ENCODE measurements at regions not wholly inside any gene's neighbourhood (a gene's known extent, or its start where the extent isn't known, plus 50 kb on each side); places are given as distances from the start of the nearest gene placed in this dataset.

GRCh38 chr10:63767138-63767801 lies 246.1 kb downstream of the REEP3 start:
- TF ChIP-seq CTCF (IDR thresholded peaks at IDR 0.05; ENCODE audit: borderline replicate concordance, control extremely low read depth, extremely low read depth, insufficient read depth, missing control alignments): peak; percentile 18
- in situ Hi-C loops (cut with MboI; ENCODE audit: low sequenced_read_pairs, unreplicated experiment): no loop called here
- no peak for DNase-seq (ENCODE audit: low spot score)

DNA sequence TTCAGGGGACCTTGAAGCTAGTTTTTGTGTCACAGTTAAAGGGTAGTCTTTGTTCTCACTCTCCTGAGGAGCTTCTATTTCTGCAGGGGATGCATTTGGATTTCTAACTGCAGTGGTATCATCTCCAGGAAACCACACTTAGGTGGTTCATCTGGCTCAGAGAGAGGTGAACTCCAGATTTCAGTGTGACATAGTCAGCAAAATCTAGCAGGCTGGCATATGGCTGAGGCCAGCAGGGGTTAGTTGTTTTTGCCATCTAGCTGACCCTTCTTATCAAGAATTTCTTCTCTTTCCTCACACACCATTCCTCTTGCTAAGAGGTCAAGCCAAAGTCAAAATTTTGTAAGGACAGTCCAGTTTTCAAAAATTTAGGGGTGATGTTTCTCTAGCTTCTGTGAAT lies 248.2 kb downstream of the REEP3 start:
- in situ Hi-C loops (cut with MboI; ENCODE audit: low sequenced_read_pairs, unreplicated experiment): no loop called here
- no peak for TF ChIP-seq CTCF (IDR thresholded peaks at IDR 0.05; ENCODE audit: borderline replicate concordance, control extremely low read depth, extremely low read depth, insufficient read depth, missing control alignments)
- no peak for DNase-seq (ENCODE audit: low spot score)

GRCh38 chr10:63770523-63770922 lies 249.3 kb downstream of the REEP3 start:
- no peak for TF ChIP-seq CTCF (IDR thresholded peaks at IDR 0.05; ENCODE audit: borderline replicate concordance, control extremely low read depth, extremely low read depth, insufficient read depth, missing control alignments)
- in situ Hi-C loops (cut with MboI; ENCODE audit: low sequenced_read_pairs, unreplicated experiment): no loop called here

DNA sequence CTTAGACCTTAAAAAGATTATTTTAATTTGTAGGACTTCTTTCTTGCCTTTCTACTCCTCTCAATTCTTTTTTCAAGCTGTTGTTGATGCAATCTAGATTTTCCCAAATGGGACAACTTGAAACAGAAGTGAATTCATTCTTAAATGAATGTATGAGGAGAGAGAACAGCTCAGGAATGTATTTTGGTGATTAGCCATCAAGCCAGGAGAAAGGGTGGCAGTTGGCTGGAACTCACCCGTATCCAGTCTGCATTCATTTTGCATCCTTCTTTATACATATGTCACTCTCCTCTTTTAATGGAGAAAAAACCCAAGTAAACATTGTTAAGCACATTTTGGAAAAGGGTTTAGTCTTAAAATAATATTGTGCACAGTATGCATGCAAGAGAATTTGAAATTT lies 251.3 kb downstream of the REEP3 start:
- no peak for DNase-seq (ENCODE audit: low spot score)
- no peak for TF ChIP-seq CTCF (IDR thresholded peaks at IDR 0.05; ENCODE audit: borderline replicate concordance, control extremely low read depth, extremely low read depth, insufficient read depth, missing control alignments)
- in situ Hi-C loops (cut with MboI; ENCODE audit: low sequenced_read_pairs, unreplicated experiment): no loop called here

More at GRCh38 chr10:63770523-63770922, 249.3 kb downstream of the REEP3 start:
- DNase-seq (ENCODE audit: low spot score): no peak

DNA sequence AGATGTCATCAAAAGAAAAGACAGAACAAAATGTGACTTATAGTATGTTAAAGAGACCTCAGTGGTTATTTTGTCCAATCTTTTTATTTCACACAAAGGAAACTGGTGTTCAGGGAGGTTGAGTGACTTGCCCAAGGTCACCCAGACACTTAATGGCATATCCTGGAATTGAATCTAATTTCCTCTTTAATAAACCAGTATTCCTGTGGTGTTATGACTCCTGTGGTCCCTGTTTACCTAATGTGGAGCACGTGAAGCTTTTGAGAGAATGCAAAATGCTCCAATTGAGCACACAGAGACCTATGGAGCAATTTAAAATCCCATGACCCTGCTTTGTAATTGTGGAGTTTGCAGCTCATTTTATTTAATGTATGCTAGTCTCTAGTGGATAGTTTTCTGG lies 251.9 kb downstream of the REEP3 start:
- in situ Hi-C loops (cut with MboI; ENCODE audit: low sequenced_read_pairs, unreplicated experiment): no loop called here
- DNase-seq (ENCODE audit: low spot score): no peak
- TF ChIP-seq CTCF (IDR thresholded peaks at IDR 0.05; ENCODE audit: borderline replicate concordance, control extremely low read depth, extremely low read depth, insufficient read depth, missing control alignments): no peak

DNA sequence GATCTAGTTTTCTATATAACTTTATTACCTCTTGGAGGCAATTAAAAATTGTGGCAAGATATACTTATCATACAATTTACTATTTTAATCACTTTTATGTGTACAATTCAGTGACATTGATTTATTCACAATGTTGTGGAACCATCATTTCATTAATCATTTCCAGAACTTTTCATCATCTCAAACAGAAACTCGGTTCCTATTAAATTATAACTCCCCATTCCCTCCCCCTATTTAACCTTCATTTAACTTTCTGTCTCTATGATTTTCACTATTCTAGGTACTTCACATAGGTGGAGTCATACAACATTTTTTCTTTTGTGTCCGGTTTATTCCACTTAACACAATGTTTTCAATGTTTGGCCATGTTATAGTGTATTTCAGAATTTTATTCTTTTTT lies 252.8 kb downstream of the REEP3 start:
- no peak for TF ChIP-seq CTCF (IDR thresholded peaks at IDR 0.05; ENCODE audit: borderline replicate concordance, control extremely low read depth, extremely low read depth, insufficient read depth, missing control alignments)
- in situ Hi-C loops (cut with MboI; ENCODE audit: low sequenced_read_pairs, unreplicated experiment): no loop called here
- no peak for DNase-seq (ENCODE audit: low spot score)

Measured in GM13976 (cell line).